RCC 7860 (cell line): ENCODE measurements at regions not wholly inside any gene's neighbourhood (a gene's known extent, or its start where the extent isn't known, plus 50 kb on each side); places are given as distances from the start of the nearest gene placed in this dataset.
A peak's percentile ranks its signal among the peaks of the same experiment; 100 is the strongest.

Experiments used
- DNase-seq: peaks from one replicate; pipeline ENCODE4 v3.0.0-alpha.2; 2015; ENCODE audit warnings: low spot score
- FAIRE-seq: peaks from 2 replicates; lab custom pipeline; 2012; peaks lifted over from hg19 to GRCh38; lab: Jason Lieb, UNC

- no peak for DNase-seq
- no peak for FAIRE-seq
These were observed 625.4 kb downstream of the PTPRC start for GRCh38 chr1:199264283-199264682.

- DNase-seq (no peak), FAIRE-seq (no peak)
These were observed 626.1 kb downstream of the PTPRC start for GRCh38 chr1:199264911-199265310.

DNA sequence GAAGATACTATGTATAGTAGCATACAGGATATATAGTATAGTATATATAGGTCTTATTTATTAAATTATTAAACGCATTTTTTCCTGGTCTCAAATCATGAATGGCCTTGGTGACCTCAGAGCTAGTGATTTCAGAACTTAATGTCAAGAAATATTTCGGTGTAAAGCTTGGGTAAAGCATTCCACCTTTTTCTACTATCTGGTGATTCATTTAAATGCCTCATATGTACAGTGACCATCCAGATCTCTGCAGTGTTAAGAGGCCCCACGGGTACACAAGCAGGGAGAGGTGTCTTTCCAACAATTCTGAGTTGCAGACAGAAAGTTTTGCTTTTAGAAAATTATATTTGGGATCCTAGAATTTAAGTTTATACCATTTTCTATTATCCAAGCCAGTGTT, 626.5 kb downstream of the PTPRC start:
- DNase-seq, result no peak

GRCh38 chr1:199269241-199269640, 630.4 kb downstream of the PTPRC start:
- DNase-seq (no peak), FAIRE-seq (no peak)

More for the DNA sequence above, 626.5 kb downstream of the PTPRC start:
- FAIRE-seq, result no peak

DNA sequence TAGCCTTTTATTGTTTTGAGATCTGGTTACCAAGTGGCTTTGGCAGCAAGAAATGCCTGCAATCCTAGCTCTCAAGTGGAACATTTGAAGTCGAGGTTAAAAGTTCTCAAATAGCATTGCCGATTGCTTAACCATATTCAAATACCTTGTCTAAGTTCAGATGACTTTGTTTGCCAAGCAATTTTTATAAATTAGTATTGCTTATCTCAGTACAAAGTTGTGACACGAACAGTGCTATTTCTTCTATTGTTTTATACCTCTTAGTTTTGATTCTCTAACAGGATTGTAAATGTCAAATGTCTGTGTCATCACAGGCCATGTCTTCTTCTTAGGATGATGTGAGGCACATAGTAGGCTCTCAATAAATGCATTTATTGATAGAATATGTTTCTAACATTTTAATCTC, 633.3 kb downstream of the PTPRC start:
- no peak for DNase-seq
- no peak for FAIRE-seq

GRCh38 chr1:199272628-199273086, 633.8 kb downstream of the PTPRC start:
- DNase-seq (peak; percentile 94), FAIRE-seq (peak; percentile 94)

- DNase-seq (peak; percentile 35), FAIRE-seq (peak; percentile 52)
These were observed 635.1 kb downstream of the PTPRC start for GRCh38 chr1:199273837-199274379.

DNA sequence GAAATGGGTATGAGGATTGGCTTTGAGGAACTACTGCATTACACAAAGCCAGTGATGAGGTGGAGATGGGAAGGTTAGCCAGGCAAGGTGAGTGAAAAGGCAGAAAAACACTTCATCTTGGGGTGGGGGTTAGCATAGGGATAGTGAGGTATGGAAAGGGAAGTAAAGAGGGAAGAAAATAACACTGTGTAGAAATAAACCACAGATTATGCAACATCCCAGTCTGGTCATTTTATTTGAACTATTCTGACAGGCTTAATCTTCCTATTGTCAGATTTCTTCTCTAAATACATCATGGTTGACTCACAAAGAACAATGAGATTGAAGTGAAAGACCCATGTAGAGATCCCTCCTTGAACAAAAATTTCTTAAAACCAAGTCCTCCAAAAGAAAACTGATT, 640.2 kb downstream of the PTPRC start:
- FAIRE-seq (no peak), DNase-seq (no peak)

GRCh38 chr1:199279872-199280645, 641.2 kb downstream of the PTPRC start:
- DNase-seq (no peak), FAIRE-seq (no peak)

DNA sequence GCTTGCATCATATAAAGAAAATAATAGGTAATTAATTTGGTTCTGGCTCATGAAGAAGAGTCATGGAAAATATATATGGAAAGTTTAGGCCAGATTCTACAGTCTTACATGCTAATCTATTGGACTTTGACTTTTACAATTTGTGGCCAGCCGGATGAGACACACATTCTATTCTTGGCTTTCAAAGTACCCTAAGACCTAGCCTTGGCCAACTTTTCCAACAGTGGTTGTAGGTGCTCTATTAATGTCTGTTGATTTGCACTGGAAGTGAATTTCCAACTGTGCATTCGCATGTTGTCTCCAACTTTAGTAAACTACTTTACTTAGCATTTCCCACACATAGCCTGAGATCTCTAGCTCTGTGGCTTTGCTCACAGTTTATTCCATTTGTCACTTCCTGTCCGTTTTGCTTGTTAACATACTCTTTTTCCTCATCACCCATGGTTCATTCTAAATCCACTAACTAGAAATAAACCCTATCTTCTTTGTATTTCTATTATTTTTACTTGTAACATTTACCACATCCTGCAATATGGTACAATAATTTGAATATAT, 644.0 kb downstream of the PTPRC start:
- FAIRE-seq (no peak), DNase-seq (no peak)

- DNase-seq, result no peak
- FAIRE-seq, result no peak
These were observed 645.0 kb downstream of the PTPRC start for GRCh38 chr1:199283794-199284193.

DNA sequence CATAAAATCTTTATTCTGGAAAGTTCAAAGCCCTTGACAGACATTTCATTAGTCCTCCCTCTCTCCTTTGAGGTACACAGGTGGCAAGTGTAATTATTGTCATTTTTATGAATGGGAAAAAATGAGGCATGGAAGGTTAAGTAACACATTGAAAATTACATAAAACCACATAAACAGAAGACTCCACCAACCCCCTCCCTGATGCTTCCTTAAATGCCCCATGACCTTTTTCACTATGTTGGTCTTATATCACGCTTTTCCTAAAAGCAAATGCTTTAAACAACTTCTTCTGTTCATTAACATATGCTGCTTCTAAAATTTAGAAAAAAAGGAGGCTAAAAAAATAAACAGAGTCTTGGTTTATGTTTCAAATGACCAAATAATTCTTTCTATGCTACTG, 648.4 kb downstream of the PTPRC start:
- DNase-seq, result no peak
- no peak for FAIRE-seq

DNA sequence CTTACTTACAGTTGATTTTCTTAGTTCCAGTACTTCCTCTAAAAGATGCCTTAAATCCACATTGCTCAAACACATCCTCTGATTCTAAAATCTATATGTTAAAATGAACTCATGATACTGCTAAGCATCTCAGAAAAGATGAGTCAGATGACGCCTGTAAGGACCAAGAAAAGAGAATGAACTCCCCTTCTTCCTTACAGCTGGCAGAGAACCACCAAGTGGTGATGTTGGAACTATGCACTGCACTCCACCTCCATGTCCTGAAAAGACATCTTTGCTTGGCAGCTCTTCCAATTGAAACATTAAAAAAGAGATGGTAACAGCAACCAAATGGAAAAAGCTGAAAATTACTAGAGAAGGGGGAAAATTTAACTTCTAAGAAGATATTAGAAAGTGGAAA, 648.8 kb downstream of the PTPRC start:
- FAIRE-seq (no peak), DNase-seq (no peak)

- DNase-seq (no peak), FAIRE-seq (no peak)
These were observed 651.3 kb downstream of the PTPRC start for GRCh38 chr1:199290186-199290585.

- DNase-seq (no peak), FAIRE-seq (no peak)
These were observed 652.3 kb downstream of the PTPRC start for GRCh38 chr1:199291022-199291740.

DNA sequence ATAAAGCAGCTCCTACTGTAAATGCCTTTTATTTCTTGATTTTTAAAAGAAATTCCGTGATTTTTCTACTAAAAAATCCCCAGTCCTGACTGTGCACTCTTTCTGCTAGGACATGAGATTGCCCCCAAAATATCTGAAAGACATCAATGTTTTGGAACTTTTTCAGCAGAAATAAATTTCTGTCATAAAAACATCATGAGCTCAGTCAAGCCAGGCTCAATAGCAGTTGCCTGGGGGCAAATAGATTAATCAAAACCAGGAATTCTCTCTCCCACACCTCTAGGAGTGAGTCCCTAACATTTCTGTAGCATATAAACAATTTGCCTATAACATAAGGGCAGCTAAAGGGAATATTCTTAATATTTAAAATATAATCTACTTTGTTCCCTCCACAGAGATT, 654.1 kb downstream of the PTPRC start:
- DNase-seq (no peak), FAIRE-seq (no peak)

DNA sequence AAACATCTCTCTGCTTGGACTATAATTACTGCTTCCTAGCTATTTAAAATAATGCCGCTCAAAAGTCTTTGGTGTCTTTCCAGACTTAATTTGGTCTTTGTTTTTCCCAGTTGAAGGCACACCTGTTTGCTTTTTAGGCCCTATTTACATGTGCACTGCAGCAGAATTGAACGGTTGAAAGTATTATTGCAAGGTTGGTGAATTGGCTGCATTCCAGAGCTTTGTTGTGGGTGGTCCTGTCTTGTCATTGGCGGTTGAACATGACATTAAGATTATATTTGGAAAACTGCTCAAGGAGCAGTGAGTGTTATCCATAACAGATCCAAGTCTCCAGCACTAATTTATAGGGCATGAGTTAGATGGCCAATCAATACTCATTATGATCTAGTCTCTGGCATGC, 656.3 kb downstream of the PTPRC start:
- no peak for DNase-seq
- no peak for FAIRE-seq

- FAIRE-seq (no peak), DNase-seq (no peak)
These were observed 658.3 kb downstream of the PTPRC start for GRCh38 chr1:199297174-199297573.

- FAIRE-seq, result no peak
- DNase-seq, result no peak
These were observed 659.0 kb downstream of the PTPRC start for GRCh38 chr1:199297887-199298286.

DNA sequence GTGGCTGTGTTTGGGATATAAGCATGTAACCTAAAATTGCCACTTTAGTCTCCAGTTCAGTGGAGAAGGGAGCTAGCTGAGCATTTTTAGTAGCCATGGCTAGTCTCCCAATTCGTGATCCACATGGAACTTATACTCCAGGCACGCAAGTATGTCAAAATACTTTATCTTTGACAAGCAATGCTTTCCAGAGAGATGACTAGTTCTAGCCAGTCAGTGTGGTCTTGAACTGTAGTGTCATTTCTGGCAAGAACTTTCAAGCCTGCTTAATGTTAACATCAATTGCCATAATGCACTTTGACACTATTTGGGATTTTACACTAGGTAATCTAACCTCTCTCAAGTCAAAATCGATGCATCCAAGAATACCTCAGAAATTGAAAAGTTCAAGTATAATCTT, 660.0 kb downstream of the PTPRC start:
- no peak for FAIRE-seq
- DNase-seq, result no peak

- DNase-seq (no peak), FAIRE-seq (no peak)
These were observed 662.8 kb downstream of the PTPRC start for GRCh38 chr1:199301472-199302217.
